GM12865 (cell line): ENCODE measurements at regions not wholly inside any gene's neighbourhood (a gene's known extent, or its start where the extent isn't known, plus 50 kb on each side); places are given as distances from the start of the nearest gene placed in this dataset.

Experiments used
- DNase-seq: peaks from one replicate; pipeline ENCODE4 v3.0.0; 2010; ENCODE audit warnings: low read depth
- H3K4me3 ChIP-seq: 2 replicates; pipeline ENCODE4 v1.5.1; 2011; ENCODE audit warnings: mild to moderate bottlenecking, low read depth, low read length, control low read depth
- TF ChIP-seq, protein P1 (sequence below): IDR thresholded peaks from 2 replicates; pipeline ENCODE4 v1.5.1; 2011; ENCODE audit warnings: low read length, control low read depth, low read depth, inconsistent platforms; ENCODE audit not compliant: insufficient read depth; ENCODE audit errors: missing control alignments

DNA sequence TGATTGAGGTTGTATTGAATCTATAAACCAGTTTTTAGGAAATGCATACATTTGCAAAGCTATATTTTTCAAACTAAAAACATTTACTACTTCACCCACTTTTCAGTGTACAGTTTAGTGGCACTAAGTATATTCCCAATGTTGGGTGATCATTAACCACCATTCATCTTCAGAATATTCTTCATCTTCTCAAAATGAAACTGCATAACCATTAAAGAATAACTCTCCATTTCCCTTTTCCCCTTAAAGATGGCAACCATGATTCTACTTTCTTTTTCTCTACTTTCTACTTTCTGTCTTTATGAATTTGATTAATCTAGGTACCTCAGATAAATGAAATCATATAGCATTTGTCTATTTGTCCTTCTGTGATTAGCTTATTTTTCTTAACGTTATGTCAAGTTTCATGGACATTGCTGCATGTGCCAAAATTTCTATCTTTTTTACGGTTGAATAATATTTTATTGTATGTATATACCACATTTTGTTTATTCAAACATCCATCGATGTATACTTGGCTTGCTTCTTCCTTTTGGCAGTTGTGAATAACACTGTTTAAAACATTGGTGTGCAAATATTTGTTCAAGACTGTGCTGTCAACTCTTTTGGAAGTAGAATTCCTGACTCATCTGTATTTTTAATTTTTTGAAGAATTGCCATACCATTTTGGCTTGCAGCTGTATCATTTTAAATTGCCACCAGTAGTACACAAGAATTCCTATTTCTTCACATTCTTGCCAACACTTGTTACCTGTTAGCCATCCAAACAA lies 104.9 kb downstream of the RPRM start:
- no peak for DNase-seq
- no peak overlapping the region for H3K4me3 ChIP-seq
- TF ChIP-seq, protein P1, sequence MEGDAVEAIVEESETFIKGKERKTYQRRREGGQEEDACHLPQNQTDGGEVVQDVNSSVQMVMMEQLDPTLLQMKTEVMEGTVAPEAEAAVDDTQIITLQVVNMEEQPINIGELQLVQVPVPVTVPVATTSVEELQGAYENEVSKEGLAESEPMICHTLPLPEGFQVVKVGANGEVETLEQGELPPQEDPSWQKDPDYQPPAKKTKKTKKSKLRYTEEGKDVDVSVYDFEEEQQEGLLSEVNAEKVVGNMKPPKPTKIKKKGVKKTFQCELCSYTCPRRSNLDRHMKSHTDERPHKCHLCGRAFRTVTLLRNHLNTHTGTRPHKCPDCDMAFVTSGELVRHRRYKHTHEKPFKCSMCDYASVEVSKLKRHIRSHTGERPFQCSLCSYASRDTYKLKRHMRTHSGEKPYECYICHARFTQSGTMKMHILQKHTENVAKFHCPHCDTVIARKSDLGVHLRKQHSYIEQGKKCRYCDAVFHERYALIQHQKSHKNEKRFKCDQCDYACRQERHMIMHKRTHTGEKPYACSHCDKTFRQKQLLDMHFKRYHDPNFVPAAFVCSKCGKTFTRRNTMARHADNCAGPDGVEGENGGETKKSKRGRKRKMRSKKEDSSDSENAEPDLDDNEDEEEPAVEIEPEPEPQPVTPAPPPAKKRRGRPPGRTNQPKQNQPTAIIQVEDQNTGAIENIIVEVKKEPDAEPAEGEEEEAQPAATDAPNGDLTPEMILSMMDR = no peak

DNA sequence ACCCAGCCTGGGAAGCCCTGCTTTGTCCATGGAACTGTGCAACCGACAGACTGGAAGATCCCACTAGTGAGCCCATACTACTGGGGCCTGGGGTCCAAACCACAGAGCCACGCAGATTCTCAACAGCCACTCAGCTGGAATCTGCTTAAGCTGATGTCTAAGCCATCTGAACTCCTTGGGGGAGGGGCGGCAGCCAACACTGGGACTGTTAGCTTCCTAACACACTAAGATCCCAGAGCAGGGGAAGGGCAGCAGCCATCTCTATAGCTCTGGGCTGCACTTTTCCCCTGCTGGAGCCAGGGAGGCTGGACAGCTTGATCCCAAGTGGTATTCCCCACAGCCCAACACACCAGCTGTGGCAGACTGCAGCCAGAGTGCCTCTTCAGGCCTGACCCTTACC lies 118.3 kb downstream of the RPRM start:
- no peak for DNase-seq
- H3K4me3 ChIP-seq = no peak overlapping the region
- TF ChIP-seq, protein P1 = no peak

DNA sequence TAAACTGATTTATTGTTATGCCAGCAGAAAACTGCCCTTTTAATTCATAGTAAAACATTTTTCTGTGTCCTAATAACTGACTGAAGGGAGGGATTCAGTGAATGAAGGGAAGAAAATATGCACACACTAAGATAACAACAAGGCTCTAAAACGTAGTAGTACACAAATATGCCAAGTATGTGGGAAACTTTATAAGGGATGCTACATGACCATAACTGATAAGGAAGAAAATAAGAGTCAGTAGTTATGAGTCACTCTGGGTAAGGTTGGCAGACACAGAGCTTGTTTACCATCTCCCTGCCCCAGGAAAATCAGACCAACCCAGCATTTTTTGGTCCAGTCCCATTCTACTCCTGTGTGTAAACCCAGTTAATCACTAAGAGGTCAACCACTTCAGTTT lies 124.2 kb downstream of the RPRM start:
- no peak for DNase-seq
- H3K4me3 ChIP-seq = no peak overlapping the region
- TF ChIP-seq, protein P1 = no peak

DNA sequence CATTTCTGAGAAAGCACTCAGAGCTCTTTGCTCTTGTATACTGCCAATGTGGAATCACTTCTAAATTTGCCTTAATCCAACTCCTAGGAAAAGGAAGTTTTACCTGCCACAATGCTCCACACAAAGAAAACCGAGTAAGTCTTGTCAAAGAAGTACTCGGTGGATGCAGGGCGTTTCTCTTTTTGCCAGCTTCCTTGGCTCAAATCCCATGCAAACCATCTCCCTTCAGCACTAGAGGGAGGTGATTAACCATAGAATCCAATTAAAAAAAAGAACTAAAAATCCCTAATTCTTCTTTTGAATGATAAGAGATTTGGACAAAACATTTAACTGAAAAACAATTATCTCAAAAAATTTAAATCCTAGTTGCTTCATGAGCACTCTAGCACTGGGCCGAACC lies 129.0 kb downstream of the RPRM start:
- TF ChIP-seq, protein P1 = no peak
- DNase-seq = no peak
- H3K4me3 ChIP-seq = no peak overlapping the region

DNA sequence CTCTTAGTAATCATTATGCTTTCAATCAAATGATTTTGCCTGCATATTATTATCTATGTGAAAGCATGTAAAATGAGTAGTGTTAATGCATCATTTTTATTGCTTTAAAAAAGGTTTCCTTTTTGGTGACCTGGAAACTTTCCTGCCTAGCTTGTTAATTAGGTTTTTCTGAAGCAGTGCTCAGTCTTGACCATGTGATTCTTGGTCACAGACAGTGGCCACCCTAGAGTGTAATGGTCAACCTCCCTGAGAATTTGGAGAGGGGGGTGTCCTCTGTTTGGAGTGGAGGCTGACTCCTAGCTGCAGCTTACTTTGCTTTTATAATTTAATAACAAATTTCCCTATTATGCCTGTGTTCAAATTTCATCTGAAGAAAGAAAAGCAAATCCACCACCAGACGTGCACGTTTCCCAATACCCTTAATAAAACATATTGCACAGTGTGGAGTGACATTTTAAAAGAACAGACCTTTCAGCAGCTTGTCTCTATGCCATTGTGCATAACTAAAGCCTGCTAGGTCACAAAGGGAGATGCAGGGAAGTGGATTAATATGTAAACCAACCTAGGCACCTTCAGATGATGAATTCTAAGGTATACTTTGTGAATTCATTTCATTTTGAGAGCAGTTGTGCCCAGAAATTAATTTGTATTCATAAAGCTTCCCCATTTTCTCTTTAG lies 130.6 kb downstream of the RPRM start:
- no peak for DNase-seq
- TF ChIP-seq, protein P1 = no peak
- H3K4me3 ChIP-seq = no peak overlapping the region

DNA sequence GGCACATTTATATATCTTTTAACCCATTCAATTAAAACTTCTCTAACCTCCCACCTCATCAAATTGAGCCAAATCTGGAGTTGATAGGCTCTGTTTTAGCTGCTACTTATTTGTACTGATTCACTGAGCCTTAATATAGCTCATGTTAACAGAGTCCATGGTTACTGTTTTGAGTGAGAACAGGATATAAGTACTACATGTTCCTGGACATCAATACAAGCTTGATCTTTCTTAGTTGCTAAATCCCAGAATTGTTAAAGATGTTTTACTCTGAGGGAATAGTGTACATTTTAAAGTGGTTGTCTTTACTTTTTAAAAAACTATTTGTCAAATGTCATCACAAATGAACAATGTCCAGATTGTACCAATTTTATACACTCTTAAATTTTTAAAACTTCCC lies 157.7 kb downstream of the RPRM start:
- TF ChIP-seq, protein P1 = no peak
- no peak for DNase-seq
- H3K4me3 ChIP-seq = no peak overlapping the region

DNA sequence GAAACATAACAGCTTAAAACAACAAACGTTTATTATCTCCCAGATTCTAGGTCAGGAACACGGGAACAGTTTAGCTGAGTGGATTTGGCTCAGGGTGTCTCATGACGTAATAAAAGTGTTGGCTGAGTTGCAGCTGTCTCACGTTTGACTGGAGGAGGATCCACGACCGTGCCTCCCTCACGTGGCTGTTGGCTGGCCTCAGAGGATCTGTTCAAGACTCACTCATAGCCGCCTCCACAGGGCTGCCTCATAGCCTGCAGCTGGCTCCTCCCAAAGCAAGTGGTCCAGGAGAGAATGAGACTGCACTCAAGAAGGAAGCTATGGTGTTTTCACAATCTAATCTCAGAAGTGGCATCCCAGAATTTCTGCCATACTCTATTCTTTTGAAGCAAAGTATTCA lies 167.1 kb downstream of the RPRM start:
- no peak for DNase-seq
- TF ChIP-seq, protein P1 = no peak
- no peak overlapping the region for H3K4me3 ChIP-seq
